ENCODE measurements at regions not wholly inside any gene's neighbourhood (a gene's known extent, or its start where the extent isn't known, plus 50 kb on each side); places are given as distances from the start of the nearest gene placed in this dataset.

- H3K36me3 ChIP-seq (ENCODE audit: insufficient read depth, low read length), result no peaks in the 10 kb centered on the region
- H3K27me3 ChIP-seq (ENCODE audit: insufficient read depth, low read depth, low read length), result no peaks in the 10 kb centered on the region
- H2AFZ ChIP-seq (ENCODE audit: low read depth, low read length), result no peak overlapping the region
- no peak overlapping the region for H3K4me2 ChIP-seq (ENCODE audit: low read length)
- no peaks in the 10 kb centered on the region for H3K9me2 ChIP-seq (ENCODE audit: insufficient read depth, low read length)
- no peak overlapping the region for H3K9ac ChIP-seq (ENCODE audit: low read length)
- H3K27ac ChIP-seq (ENCODE audit: low read length), result no peak overlapping the region
- H3K9me3 ChIP-seq (ENCODE audit: low read length), result no peaks in the 10 kb centered on the region
- no peaks in the 10 kb centered on the region for H3F3A ChIP-seq (ENCODE audit: insufficient read depth, low read length, poor library complexity, severe bottlenecking)
- no peaks in the 10 kb centered on the region for H3K79me2 ChIP-seq (replicated peaks; ENCODE audit: insufficient read depth, low read length)
- no peak overlapping the region for H3K4me3 ChIP-seq (ENCODE audit: low read length)
- TF ChIP-seq POLR2AphosphoS5 (IDR thresholded peaks at IDR 0.05) (no peak), RAD21 (conservative IDR thresholded peaks at IDR 0.05) (no peak), SMC3 (conservative IDR thresholded peaks at IDR 0.05; ENCODE audit: poor library complexity) (no peak), MXI1 (conservative IDR thresholded peaks at IDR 0.05; ENCODE audit: poor library complexity, severe bottlenecking) (no peak), EP300 (conservative IDR thresholded peaks at IDR 0.05; ENCODE audit: poor library complexity, severe bottlenecking) (no peak), TAF1 (IDR thresholded peaks at IDR 0.05; ENCODE audit: low read depth) (no peak), EZH2 (IDR thresholded peaks at IDR 0.05; ENCODE audit: borderline replicate concordance, insufficient read depth, low read length, poor library complexity, severe bottlenecking) (no peak)
- TF ChIP-seq, protein P1, sequence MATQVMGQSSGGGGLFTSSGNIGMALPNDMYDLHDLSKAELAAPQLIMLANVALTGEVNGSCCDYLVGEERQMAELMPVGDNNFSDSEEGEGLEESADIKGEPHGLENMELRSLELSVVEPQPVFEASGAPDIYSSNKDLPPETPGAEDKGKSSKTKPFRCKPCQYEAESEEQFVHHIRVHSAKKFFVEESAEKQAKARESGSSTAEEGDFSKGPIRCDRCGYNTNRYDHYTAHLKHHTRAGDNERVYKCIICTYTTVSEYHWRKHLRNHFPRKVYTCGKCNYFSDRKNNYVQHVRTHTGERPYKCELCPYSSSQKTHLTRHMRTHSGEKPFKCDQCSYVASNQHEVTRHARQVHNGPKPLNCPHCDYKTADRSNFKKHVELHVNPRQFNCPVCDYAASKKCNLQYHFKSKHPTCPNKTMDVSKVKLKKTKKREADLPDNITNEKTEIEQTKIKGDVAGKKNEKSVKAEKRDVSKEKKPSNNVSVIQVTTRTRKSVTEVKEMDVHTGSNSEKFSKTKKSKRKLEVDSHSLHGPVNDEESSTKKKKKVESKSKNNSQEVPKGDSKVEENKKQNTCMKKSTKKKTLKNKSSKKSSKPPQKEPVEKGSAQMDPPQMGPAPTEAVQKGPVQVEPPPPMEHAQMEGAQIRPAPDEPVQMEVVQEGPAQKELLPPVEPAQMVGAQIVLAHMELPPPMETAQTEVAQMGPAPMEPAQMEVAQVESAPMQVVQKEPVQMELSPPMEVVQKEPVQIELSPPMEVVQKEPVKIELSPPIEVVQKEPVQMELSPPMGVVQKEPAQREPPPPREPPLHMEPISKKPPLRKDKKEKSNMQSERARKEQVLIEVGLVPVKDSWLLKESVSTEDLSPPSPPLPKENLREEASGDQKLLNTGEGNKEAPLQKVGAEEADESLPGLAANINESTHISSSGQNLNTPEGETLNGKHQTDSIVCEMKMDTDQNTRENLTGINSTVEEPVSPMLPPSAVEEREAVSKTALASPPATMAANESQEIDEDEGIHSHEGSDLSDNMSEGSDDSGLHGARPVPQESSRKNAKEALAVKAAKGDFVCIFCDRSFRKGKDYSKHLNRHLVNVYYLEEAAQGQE (IDR thresholded peaks at IDR 0.05; ENCODE audit: borderline replicate concordance), result no peak
- TF ChIP-seq, protein P2, sequence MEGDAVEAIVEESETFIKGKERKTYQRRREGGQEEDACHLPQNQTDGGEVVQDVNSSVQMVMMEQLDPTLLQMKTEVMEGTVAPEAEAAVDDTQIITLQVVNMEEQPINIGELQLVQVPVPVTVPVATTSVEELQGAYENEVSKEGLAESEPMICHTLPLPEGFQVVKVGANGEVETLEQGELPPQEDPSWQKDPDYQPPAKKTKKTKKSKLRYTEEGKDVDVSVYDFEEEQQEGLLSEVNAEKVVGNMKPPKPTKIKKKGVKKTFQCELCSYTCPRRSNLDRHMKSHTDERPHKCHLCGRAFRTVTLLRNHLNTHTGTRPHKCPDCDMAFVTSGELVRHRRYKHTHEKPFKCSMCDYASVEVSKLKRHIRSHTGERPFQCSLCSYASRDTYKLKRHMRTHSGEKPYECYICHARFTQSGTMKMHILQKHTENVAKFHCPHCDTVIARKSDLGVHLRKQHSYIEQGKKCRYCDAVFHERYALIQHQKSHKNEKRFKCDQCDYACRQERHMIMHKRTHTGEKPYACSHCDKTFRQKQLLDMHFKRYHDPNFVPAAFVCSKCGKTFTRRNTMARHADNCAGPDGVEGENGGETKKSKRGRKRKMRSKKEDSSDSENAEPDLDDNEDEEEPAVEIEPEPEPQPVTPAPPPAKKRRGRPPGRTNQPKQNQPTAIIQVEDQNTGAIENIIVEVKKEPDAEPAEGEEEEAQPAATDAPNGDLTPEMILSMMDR (IDR thresholded peaks at IDR 0.05; ENCODE audit: poor library complexity, severe bottlenecking), result no peak
- H4K20me1 ChIP-seq (ENCODE audit: insufficient read depth), result no peaks in the 10 kb centered on the region
Observed at GRCh38 chr9:89724659-89725058, 119.8 kb downstream of the GADD45G start.

DNA sequence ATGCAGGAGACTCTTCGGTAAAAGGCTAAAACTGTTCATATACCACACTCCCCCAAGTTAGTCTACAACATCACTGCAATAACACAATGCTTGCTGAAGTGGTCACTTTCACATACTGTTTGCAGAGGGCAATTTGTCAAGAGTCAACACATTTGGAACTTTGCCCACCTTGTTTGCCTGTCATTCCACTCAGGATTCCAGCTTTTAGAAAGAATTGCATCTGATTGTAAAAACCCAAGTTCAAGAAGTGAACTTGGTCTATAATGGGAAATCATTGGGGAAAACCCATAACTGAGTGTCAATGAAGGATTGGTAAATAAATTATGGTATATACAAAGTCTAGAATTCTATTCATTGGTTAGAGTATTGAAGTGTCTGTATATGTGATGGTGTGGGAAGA, 120.5 kb downstream of the GADD45G start:
- Histone ChIP-seq H3K9me2 (ENCODE audit: insufficient read depth, low read length) (no peaks in the 10 kb centered on the region), H4K20me1 (ENCODE audit: insufficient read depth) (no peaks in the 10 kb centered on the region), H3K9me3 (ENCODE audit: low read length) (no peaks in the 10 kb centered on the region), H3K4me2 (ENCODE audit: low read length) (no peak overlapping the region), H3K27ac (ENCODE audit: low read length) (no peak overlapping the region), H3K9ac (ENCODE audit: low read length) (no peak overlapping the region), H3K79me2 (replicated peaks; ENCODE audit: insufficient read depth, low read length) (no peaks in the 10 kb centered on the region), H2AFZ (ENCODE audit: low read depth, low read length) (no peak overlapping the region), H3F3A (ENCODE audit: insufficient read depth, low read length, poor library complexity, severe bottlenecking) (no peaks in the 10 kb centered on the region), H3K4me3 (ENCODE audit: low read length) (no peak overlapping the region), H3K36me3 (ENCODE audit: insufficient read depth, low read length) (no peaks in the 10 kb centered on the region), H3K27me3 (ENCODE audit: insufficient read depth, low read depth, low read length) (no peaks in the 10 kb centered on the region)
- TF ChIP-seq RAD21 (conservative IDR thresholded peaks at IDR 0.05), result no peak
- no peak for TF ChIP-seq POLR2AphosphoS5 (IDR thresholded peaks at IDR 0.05)
